GM18951 (cell line): ENCODE measurements at regions not wholly inside any gene's neighbourhood (a gene's known extent, or its start where the extent isn't known, plus 50 kb on each side); places are given as distances from the start of the nearest gene placed in this dataset.

Experiments
- POLR2A ChIP-seq: IDR thresholded peaks from 4 replicates; pipeline ENCODE4 v1.6.1; 2011; ENCODE audit warnings: mild to moderate bottlenecking; ENCODE audit not compliant: insufficient read length, insufficient read depth; ENCODE audit errors: extremely low read depth
- in situ Hi-C: fragments of 300-500 bp; cut with MboI; formaldehyde crosslinking; loops from one replicate; pipeline ENCODE4 v1.12.0; 2022; ENCODE audit warnings: low sequenced_read_pairs, mixed read lengths, inconsistent platforms; ENCODE audit not compliant: unreplicated experiment

- in situ Hi-C loops, result loop anchor here (25.0 kb wide), 1 partner anchor 1262 kb away; no protein-coding TSS in a partner anchor
Measured at GRCh38 chr4:23149815-23150214, 457.1 kb downstream of the GBA3 start.

DNA sequence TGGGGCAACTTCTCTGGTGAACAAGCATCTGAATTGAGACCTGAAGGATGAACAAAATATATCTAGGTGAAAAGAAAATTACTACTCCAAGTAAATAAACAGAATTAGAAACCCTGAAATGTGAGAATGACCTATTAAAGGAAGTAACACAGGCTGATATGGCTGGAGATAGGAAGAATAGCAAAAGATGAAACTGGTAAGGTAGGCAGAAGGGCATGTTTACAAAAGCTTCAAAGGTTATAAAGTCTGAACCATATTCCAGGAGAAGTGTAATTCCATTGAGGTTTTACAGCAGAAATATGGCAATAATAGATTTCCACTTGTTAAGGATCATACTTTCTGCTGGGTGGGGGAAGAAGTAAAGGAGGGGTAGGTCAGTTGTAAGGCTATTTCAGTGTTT is 452.0 kb downstream of the GBA3 start:
- TF ChIP-seq POLR2A, result no peak

More at GRCh38 chr4:23149815-23150214, 457.1 kb downstream of the GBA3 start:
- TF ChIP-seq POLR2A, result no peak

DNA sequence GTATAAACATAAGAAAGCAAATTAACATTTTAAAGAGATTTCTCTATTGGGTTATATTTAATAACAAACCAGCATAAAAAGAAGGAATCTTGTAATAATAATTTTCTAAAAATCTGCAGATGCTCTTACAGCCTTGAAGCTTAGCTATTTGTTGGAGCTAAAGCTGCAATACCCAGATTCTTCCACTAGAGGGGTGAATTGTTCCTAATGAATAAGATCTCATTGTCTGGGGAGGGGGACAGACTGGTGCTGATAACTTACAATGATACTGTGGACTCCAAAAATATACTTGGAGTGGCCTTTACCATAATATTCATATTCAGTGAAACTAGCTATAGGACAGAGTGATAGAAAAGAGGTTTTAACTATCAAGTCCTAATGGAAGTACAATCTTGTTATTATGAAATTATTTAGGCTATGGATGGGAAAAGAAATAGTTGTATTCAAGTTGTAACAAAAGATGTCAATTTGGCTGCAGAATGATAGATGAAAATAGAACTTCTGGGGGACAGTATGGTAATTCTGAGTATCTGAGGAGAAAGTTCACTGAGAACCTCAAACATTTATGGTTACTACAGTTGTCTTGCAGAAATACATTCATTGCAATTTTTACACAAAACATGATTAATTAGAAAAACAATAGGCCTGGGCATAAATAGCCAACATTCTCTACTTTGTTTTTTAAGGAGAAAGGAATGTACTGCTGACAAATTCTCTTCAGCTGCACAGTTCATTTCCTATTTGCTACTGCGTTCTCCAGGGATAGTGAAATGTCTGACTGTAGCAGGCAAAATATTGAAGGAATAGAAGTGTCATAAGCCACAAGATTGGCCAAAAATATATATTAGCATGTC is 443.3 kb downstream of the GBA3 start:
- TF ChIP-seq POLR2A, result no peak
- in situ Hi-C loops, result loop anchor here (25.0 kb wide), 1 partner anchor 1276 kb away; no protein-coding TSS in a partner anchor

More for the DNA sequence above, 452.0 kb downstream of the GBA3 start:
- in situ Hi-C loops, result loop anchor here (25.0 kb wide), 1 partner anchor 1268 kb away; no protein-coding TSS in a partner anchor

GRCh38 chr4:23134331-23134730 is 441.6 kb downstream of the GBA3 start:
- in situ Hi-C loops, result loop anchor here (25.0 kb wide), 1 partner anchor 1278 kb away; no protein-coding TSS in a partner anchor
- TF ChIP-seq POLR2A, result no peak

DNA sequence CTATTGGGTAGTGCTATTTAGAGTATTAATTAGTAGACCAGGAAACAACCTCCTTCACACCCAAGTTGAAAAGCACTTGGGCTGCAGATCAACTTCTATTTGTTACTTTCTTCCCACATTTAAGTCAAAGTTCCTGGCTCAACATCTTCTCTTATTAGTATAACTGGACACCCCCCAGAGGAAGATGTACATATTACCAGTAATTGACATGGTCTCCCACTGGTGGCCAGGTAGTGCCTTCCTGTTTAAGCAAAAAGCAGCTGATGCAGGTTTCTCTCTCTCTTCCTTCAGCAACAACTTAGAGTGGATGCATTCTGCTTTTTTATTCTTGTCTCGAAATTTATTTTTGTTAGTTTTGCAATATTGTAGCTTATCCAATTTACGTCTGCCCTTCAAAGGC is 438.1 kb downstream of the GBA3 start:
- in situ Hi-C loops, result loop anchor here (25.0 kb wide), 1 partner anchor 1281 kb away; no protein-coding TSS in a partner anchor
- no peak for TF ChIP-seq POLR2A

GRCh38 chr4:23125118-23125517 is 432.4 kb downstream of the GBA3 start:
- no peak for TF ChIP-seq POLR2A
- in situ Hi-C loops, result loop anchor here (25.0 kb wide), 1 partner anchor 1287 kb away; no protein-coding TSS in a partner anchor

GRCh38 chr4:23122666-23123400 is 430.1 kb downstream of the GBA3 start:
- no peak for TF ChIP-seq POLR2A
- in situ Hi-C loops, result no loop called here

GRCh38 chr4:23120374-23120773 is 427.6 kb downstream of the GBA3 start:
- TF ChIP-seq POLR2A, result no peak
- in situ Hi-C loops, result no loop called here

DNA sequence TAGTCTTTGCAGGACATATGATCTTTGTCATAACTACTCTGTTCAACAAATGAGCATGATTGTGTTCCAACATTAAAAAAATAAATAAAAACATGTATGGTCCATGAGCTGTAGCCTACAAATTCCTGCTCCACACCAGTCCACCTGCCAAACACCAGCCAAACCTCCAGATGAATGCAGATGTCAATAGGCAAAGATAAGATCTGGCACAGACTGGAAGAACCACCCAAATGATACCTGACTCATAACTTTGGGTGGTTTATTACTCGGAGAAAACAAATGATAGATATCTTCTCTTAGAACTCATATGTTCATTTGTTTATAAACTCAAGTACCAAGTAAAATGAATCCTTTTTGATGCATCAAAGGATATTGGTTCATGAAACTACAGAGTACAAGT is 425.1 kb downstream of the GBA3 start:
- TF ChIP-seq POLR2A, result no peak
- in situ Hi-C loops, result no loop called here

DNA sequence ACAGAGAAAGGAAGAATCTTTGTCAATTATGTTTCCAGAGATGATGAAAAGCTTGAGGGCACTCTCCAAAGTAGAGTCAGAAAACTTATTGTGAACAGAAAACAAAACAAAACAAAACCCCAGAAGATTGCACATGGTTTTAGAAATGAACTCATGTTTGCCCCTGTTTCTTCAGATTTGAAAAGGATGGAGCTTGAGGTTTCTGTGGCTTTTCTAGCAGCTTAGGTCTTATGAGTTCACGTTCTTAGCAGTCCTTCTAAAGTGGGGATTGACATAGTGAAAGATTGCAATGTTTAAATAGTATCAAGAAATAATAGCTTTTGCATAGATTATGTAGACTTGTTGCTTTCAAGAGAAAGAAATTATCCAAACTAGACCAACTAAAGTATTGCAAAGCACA is 421.8 kb downstream of the GBA3 start:
- in situ Hi-C loops, result no loop called here
- no peak for TF ChIP-seq POLR2A

DNA sequence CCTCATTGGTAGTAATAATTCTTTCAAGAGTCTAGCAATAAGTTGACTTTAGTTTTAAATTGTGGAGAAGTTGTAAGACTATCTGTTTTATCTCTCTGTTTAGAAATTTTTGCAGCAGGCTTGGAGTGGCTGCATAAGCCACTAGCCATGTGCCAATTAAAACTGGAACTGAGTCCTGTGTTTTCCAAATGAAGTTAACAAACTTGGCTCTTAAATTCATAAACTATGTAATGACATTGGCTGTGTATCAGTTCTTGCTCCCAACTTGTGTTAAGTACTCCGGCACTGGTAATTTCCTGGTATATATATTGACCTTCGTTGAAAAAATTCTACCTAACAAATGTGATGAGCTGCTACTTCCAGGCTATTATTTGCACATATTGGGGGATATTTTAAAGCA is 420.4 kb downstream of the GBA3 start:
- TF ChIP-seq POLR2A, result no peak
- in situ Hi-C loops, result no loop called here

GRCh38 chr4:23106516-23106915 is 413.8 kb downstream of the GBA3 start:
- in situ Hi-C loops, result no loop called here

GRCh38 chr4:23105759-23106370 is 413.1 kb downstream of the GBA3 start:
- no peak for TF ChIP-seq POLR2A
- in situ Hi-C loops, result no loop called here

More at GRCh38 chr4:23106516-23106915, 413.8 kb downstream of the GBA3 start:
- no peak for TF ChIP-seq POLR2A

DNA sequence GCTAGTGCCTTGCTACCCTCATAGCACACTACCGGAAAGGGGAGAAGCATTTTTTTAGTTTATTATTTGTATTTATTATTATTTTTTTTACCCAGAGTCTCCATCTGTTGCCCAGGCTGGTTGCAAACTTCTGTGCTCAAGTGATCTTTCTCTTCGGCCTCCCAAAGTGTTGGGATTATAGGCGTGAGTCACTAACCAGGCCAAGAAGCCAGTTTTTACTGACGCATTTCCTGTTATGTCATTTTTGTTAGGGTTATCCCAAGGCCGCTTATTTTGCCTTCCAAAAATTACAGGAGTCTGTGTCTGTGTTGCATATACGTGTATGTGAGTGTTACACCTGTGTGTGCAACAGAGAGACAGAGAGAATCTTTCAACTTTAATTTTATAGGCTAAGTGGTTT is 404.5 kb downstream of the GBA3 start:
- TF ChIP-seq POLR2A, result no peak
- in situ Hi-C loops, result no loop called here
